GM23338 (cell line): ENCODE measurements at regions not wholly inside any gene's neighbourhood (a gene's known extent, or its start where the extent isn't known, plus 50 kb on each side); places are given as distances from the start of the nearest gene placed in this dataset.

Source experiments
- ATAC-seq: fragments of 200-7000 bp; cut with Tn5 transposase; 3 replicates; pipeline ENCODE4 v1.9.1; 2020
- DNase-seq: peaks from one replicate; pipeline ENCODE4 v3.0.0-alpha.2; 2015; ENCODE audit warnings: low spot score
- H2AFZ ChIP-seq: fragments of 200-600 bp; sonication (generic); 2 replicates; pipeline ENCODE4 v1.8.0; 2016; ENCODE audit warnings: antibody characterized with exemption, mild to moderate bottlenecking, moderate library complexity
- H3F3A ChIP-seq: fragments of 200-600 bp; sonication (generic); replicated peaks from 2 replicates; pipeline ENCODE4 v1.8.0; 2017; ENCODE audit warnings: antibody characterized with exemption, mixed run types, low read depth
- H3K27ac ChIP-seq: fragments of 200-600 bp; sonication (generic); 2 replicates; pipeline ENCODE4 v1.6.1; 2016; ENCODE audit warnings: low read depth
- H3K27me3 ChIP-seq: fragments of 200-600 bp; sonication (generic); 2 replicates; pipeline ENCODE4 v1.8.0; 2016; ENCODE audit warnings: mild to moderate bottlenecking, mixed run types, moderate library complexity; ENCODE audit not compliant: insufficient read depth
- H3K36me3 ChIP-seq: fragments of 200-600 bp; sonication (generic); 2 replicates; pipeline ENCODE4 v1.8.0; 2016; ENCODE audit warnings: mild to moderate bottlenecking; ENCODE audit not compliant: insufficient read depth
- H3K4me1 ChIP-seq: fragments of 200-600 bp; sonication (generic); 2 replicates; pipeline ENCODE4 v1.8.0; 2016; ENCODE audit warnings: mild to moderate bottlenecking, moderate library complexity; ENCODE audit not compliant: insufficient read depth
- H3K4me2 ChIP-seq: fragments of 200-600 bp; sonication (generic); 2 replicates; pipeline ENCODE4 v1.7.1; 2017; ENCODE audit warnings: mixed run types
- H3K4me3 ChIP-seq: fragments of 200-600 bp; sonication (generic); 2 replicates; pipeline ENCODE4 v1.6.1; 2016; ENCODE audit warnings: mixed run types
- H3K79me2 ChIP-seq: fragments of 200-600 bp; sonication (generic); replicated peaks from 2 replicates; pipeline ENCODE4 v1.8.0; 2017; ENCODE audit warnings: mild to moderate bottlenecking; ENCODE audit not compliant: insufficient read depth
- H3K9me2 ChIP-seq: fragments of 200-600 bp; sonication (generic); 2 replicates; pipeline ENCODE4 v1.8.0; 2017; ENCODE audit not compliant: insufficient read depth
- H4K20me1 ChIP-seq: fragments of 200-600 bp; sonication (generic); replicated peaks from 2 replicates; pipeline ENCODE4 v1.8.0; 2017; ENCODE audit warnings: mild to moderate bottlenecking; ENCODE audit not compliant: insufficient read depth
- H3K27ac Mint-ChIP-seq: 2 replicates; pipeline ENCODE4 v1.8.0; 2020; ENCODE audit warnings: inconsistent platforms, mild to moderate bottlenecking, moderate library complexity, mixed read lengths
- H3K27me3 Mint-ChIP-seq: 3 replicates; pipeline ENCODE4 v1.8.0; 2022; ENCODE audit warnings: low read depth, mild to moderate bottlenecking, moderate library complexity, mixed read lengths, inconsistent platforms; ENCODE audit not compliant: insufficient read depth, poor library complexity
- H3K36me3 Mint-ChIP-seq: 3 replicates; pipeline ENCODE4 v1.8.0; 2021; ENCODE audit warnings: low read depth, mild to moderate bottlenecking, inconsistent platforms, moderate library complexity, mixed read lengths
- H3K4me1 Mint-ChIP-seq: 3 replicates; pipeline ENCODE4 v1.8.0; 2020; ENCODE audit warnings: mild to moderate bottlenecking, inconsistent platforms, mixed read lengths
- H3K4me3 Mint-ChIP-seq: 3 replicates; pipeline ENCODE4 v1.8.0; 2021; ENCODE audit warnings: moderate library complexity, mild to moderate bottlenecking, inconsistent platforms, mixed read lengths
- H3K9me3 Mint-ChIP-seq: 3 replicates; pipeline ENCODE4 v1.8.0; 2020; ENCODE audit warnings: moderate library complexity, mild to moderate bottlenecking, inconsistent platforms, mixed read lengths
- EZH2 ChIP-seq: fragments of 200-600 bp; sonication (generic); IDR thresholded peaks from one replicate; pipeline ENCODE4 v1.8.0; 2017; ENCODE audit warnings: antibody characterized with exemption, mild to moderate bottlenecking, low read depth; ENCODE audit not compliant: unreplicated experiment
- EZH2phosphoT487 ChIP-seq: fragments of 200-600 bp; sonication (generic); IDR thresholded peaks from one replicate; pipeline ENCODE4 v1.8.1; 2018; ENCODE audit warnings: antibody characterized with exemption; ENCODE audit not compliant: unreplicated experiment
- NANOG ChIP-seq: IDR thresholded peaks from 2 replicates; pipeline ENCODE4 v1.6.1; 2016; ENCODE audit warnings: antibody characterized with exemption, borderline replicate concordance
- POLR2AphosphoS5 ChIP-seq: IDR thresholded peaks from 2 replicates; pipeline ENCODE4 v1.6.1; 2016; ENCODE audit warnings: antibody characterized with exemption, low read depth
- STAT1 ChIP-seq: IDR thresholded peaks from one replicate; pipeline ENCODE4 v1.6.1; 2016; ENCODE audit warnings: antibody characterized with exemption; ENCODE audit not compliant: unreplicated experiment
- ZNF114 ChIP-seq: fragments of 250-450 bp; sonication (Bioruptor Pico); IDR thresholded peaks from 2 replicates; pipeline ENCODE4 v1.5.0; 2020; ENCODE audit warnings: mild to moderate bottlenecking, moderate library complexity
- TF ChIP-seq, protein P1 (sequence below): IDR thresholded peaks from one replicate; pipeline ENCODE4 v1.6.1; 2018; ENCODE audit warnings: antibody characterized with exemption; ENCODE audit not compliant: unreplicated experiment
- TF ChIP-seq, protein P2 (sequence below), 2 experiments: fragments of 200-600 bp in 1 of 2; sonication (generic) in 1 of 2; conservative IDR thresholded peaks; 2 replicates each; pipeline versions ENCODE4 v1.5.1 to v1.6.1; 2016 to 2017; ENCODE audit warnings: antibody characterized with exemption in 2 of 2, low read depth in 2 of 2, mild to moderate bottlenecking in 2 of 2, moderate library complexity in 1 of 2
- TF ChIP-seq, protein P3 (sequence below): IDR thresholded peaks from 2 replicates; pipeline ENCODE4 v1.6.1; 2016; ENCODE audit warnings: antibody characterized with exemption

DNA sequence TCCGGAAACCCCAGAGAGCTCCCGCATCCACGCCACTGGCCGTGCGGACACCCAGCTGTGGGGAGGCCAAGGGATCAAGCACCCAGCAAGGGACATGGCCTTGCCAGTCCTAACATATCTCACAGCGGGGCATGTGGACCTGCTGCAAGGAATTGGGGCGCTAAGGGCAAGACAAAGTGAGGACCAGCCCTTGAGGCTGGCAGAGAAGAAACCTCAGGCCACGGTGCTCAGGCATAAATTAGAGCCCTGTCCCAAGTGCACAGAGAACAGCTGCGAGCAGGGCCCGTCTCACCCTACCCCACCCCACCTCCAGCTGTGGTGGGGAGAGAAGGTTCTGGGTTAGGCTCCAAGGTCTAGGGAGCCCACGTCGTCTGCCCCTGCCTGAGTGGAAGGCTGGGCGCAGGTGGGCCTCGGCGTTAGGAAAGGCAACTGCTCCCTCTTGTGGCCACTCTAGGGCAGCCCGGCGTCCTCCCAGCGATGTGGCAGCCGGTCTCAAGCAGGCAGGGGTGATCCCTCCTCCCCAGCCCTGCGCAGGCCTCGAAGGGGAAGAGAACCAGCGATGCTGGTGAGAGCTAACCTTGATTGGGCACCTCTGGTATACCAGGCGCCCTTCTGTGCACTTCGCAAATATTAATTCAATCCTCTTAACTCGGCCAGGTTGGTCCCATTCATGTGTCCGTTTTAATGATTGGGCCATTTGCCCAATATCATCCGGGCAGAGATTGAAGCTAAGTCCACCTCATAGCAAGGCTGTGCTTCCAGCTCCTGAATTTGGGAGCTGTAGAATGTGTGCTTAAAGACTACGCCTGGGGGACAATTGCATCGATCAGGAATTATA is 235.8 kb downstream of the NFATC2 start:
- H3K27me3 ChIP-seq = peaks cover 25% of the 10 kb centered on the region
- H3K4me3 ChIP-seq = no peak overlapping the region
- H3K4me2 ChIP-seq = peak overlapping the region; percentile 25

DNA sequence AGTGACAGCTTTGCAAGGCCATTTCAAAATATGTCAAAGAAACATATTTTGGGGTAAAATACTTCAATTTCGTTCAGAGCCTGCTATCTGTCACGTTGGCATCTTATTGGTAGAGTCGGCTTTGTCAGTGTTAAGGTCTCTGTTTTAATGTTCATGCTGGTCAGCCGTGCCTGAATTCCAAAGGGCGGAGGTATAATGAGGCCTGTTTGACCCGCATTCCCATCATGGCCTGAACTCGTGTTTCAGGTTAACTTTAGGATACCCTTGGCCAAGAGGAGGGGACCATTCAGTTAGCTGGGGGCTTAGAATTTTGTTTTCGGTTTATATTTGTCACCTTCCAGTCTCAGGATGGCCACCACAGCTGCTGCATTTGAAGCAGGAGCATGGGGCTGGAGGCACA is 236.4 kb downstream of the NFATC2 start:
- ATAC-seq (peak; percentile 29), DNase-seq (peak; percentile 43)
- H3K27me3 Mint-ChIP-seq = peaks cover 24% of the 10 kb centered on the region
- no peaks in the 10 kb centered on the region for H3K9me2 ChIP-seq
- peak overlapping the region; percentile 34 for H3K27ac ChIP-seq
- peaks cover 61% of the 10 kb centered on the region for H3K9me3 Mint-ChIP-seq
- H3K4me3 Mint-ChIP-seq = no peak overlapping the region
- no peaks in the 10 kb centered on the region for H3K79me2 ChIP-seq
- no peaks in the 10 kb centered on the region for H4K20me1 ChIP-seq
- H3K4me1 Mint-ChIP-seq = peaks cover 44% of the 10 kb centered on the region
- H3K4me1 ChIP-seq = peaks cover 22% of the 10 kb centered on the region
- peak overlapping the region; percentile 25 for H3K4me2 ChIP-seq
- H2AFZ ChIP-seq = peak overlapping the region; percentile 29; the same call in 1 of the 2 replicates
- H3F3A ChIP-seq = 0 out of 2 replicates have a peak, but pooled peaks cover 7% of the 10 kb centered on the region
- peaks cover 23% of the 10 kb centered on the region for H3K27me3 ChIP-seq
- 0 out of 2 replicates have a peak overlapping the region, but pooled peaks have one; percentile 1 for H3K27ac Mint-ChIP-seq
- H3K36me3 ChIP-seq = peaks cover 9% of the 10 kb centered on the region; the same call in 1 of the 2 replicates
- TF ChIP-seq, protein P1, sequence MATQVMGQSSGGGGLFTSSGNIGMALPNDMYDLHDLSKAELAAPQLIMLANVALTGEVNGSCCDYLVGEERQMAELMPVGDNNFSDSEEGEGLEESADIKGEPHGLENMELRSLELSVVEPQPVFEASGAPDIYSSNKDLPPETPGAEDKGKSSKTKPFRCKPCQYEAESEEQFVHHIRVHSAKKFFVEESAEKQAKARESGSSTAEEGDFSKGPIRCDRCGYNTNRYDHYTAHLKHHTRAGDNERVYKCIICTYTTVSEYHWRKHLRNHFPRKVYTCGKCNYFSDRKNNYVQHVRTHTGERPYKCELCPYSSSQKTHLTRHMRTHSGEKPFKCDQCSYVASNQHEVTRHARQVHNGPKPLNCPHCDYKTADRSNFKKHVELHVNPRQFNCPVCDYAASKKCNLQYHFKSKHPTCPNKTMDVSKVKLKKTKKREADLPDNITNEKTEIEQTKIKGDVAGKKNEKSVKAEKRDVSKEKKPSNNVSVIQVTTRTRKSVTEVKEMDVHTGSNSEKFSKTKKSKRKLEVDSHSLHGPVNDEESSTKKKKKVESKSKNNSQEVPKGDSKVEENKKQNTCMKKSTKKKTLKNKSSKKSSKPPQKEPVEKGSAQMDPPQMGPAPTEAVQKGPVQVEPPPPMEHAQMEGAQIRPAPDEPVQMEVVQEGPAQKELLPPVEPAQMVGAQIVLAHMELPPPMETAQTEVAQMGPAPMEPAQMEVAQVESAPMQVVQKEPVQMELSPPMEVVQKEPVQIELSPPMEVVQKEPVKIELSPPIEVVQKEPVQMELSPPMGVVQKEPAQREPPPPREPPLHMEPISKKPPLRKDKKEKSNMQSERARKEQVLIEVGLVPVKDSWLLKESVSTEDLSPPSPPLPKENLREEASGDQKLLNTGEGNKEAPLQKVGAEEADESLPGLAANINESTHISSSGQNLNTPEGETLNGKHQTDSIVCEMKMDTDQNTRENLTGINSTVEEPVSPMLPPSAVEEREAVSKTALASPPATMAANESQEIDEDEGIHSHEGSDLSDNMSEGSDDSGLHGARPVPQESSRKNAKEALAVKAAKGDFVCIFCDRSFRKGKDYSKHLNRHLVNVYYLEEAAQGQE = no peak
- TF ChIP-seq, protein P2, sequence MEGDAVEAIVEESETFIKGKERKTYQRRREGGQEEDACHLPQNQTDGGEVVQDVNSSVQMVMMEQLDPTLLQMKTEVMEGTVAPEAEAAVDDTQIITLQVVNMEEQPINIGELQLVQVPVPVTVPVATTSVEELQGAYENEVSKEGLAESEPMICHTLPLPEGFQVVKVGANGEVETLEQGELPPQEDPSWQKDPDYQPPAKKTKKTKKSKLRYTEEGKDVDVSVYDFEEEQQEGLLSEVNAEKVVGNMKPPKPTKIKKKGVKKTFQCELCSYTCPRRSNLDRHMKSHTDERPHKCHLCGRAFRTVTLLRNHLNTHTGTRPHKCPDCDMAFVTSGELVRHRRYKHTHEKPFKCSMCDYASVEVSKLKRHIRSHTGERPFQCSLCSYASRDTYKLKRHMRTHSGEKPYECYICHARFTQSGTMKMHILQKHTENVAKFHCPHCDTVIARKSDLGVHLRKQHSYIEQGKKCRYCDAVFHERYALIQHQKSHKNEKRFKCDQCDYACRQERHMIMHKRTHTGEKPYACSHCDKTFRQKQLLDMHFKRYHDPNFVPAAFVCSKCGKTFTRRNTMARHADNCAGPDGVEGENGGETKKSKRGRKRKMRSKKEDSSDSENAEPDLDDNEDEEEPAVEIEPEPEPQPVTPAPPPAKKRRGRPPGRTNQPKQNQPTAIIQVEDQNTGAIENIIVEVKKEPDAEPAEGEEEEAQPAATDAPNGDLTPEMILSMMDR (conservative IDR thresholded peaks at IDR 0.05; ENCODE audit: low read depth in 2 of 2) = no peak
- TF ChIP-seq, protein P3, sequence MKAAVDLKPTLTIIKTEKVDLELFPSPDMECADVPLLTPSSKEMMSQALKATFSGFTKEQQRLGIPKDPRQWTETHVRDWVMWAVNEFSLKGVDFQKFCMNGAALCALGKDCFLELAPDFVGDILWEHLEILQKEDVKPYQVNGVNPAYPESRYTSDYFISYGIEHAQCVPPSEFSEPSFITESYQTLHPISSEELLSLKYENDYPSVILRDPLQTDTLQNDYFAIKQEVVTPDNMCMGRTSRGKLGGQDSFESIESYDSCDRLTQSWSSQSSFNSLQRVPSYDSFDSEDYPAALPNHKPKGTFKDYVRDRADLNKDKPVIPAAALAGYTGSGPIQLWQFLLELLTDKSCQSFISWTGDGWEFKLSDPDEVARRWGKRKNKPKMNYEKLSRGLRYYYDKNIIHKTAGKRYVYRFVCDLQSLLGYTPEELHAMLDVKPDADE = no peak
- TF ChIP-seq STAT1 (no peak), EZH2 (no peak), NANOG (no peak), ZNF114 (CRISPR knock-in tag) (no peak), POLR2AphosphoS5 (no peak), EZH2phosphoT487 (no peak)
- H3K36me3 Mint-ChIP-seq = peaks cover 52% of the 10 kb centered on the region
- no peak overlapping the region for H3K4me3 ChIP-seq

More for the DNA sequence above, 235.8 kb downstream of the NFATC2 start:
- Mint-ChIP-seq H3K27me3 (peaks cover 29% of the 10 kb centered on the region), H3K9me3 (peaks cover 61% of the 10 kb centered on the region), H3K4me3 (no peak overlapping the region), H3K36me3 (peaks cover 55% of the 10 kb centered on the region), H3K4me1 (peaks cover 49% of the 10 kb centered on the region), H3K27ac (no peak overlapping the region)
- Histone ChIP-seq H3F3A (0 out of 2 replicates have a peak, but pooled peaks cover 7% of the 10 kb centered on the region), H3K27ac (peak overlapping the region; percentile 34; the same call in 1 of the 2 replicates), H3K79me2 (no peaks in the 10 kb centered on the region), H3K36me3 (peaks cover 9% of the 10 kb centered on the region; the same call in 1 of the 2 replicates), H3K9me2 (no peaks in the 10 kb centered on the region), H4K20me1 (no peaks in the 10 kb centered on the region), H2AFZ (peak overlapping the region; percentile 29; the same call in 1 of the 2 replicates), H3K4me1 (peaks cover 22% of the 10 kb centered on the region)
- TF ChIP-seq STAT1 = no peak
- TF ChIP-seq, protein P2 (conservative IDR thresholded peaks at IDR 0.05; ENCODE audit: low read depth in 2 of 2) = peak; percentile 80 to 95
- ATAC-seq (peak; percentile 88), DNase-seq (peak; percentile 85)
